Middle frontal gyrus (tissue), 1 donor: ENCODE measurements at regions not wholly inside any gene's neighbourhood (a gene's known extent, or its start where the extent isn't known, plus 50 kb on each side); places are given as distances from the start of the nearest gene placed in this dataset.

Experiments
- DNase-seq: peaks from one replicate; pipeline ENCODE4 v3.0.0-alpha.2; 2015; ENCODE audit warnings: low spot score; ENCODE audit errors: extremely low spot score

DNA sequence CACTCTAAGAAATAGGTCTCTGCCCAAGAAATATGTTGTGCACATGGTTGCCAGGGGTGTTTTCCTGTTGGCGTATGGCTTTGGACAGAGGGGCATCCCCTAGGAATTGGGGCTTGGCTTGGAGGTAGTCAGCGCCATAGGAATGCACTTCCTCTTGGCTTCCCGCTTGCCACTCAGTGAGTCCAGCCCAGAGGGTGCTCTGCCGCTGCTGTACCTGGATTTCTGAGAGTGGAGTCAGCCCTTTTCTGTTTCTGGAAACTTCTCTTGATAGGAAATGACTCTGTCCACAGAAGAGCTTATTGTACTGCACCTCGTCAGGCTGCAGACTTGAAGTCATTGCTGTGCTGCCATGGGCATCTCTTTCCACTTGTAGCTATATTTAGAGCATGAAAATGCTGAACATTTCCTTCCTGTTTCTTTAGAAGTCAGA, 116.7 kb upstream of the MGAT5 start:
- DNase-seq, result no peak

DNA sequence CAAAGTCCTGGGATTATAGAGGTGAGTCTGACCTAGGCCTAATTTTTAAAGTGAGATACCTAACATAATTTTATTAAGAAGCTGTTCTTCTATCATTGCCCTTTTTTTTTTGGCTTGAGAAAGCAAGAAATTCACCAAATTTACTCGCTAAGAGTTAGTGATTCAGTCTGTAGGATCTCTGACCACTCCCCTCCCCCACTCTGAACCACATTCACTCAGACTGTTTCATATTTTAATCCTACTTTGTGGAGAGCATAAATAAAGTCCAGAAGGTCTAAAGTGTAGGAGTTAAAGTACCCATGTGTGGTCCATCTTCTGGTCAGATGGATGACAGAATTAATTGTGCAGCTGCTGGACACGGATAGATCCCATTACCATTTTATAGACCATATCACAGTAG, 115.8 kb upstream of the MGAT5 start:
- no peak for DNase-seq

DNA sequence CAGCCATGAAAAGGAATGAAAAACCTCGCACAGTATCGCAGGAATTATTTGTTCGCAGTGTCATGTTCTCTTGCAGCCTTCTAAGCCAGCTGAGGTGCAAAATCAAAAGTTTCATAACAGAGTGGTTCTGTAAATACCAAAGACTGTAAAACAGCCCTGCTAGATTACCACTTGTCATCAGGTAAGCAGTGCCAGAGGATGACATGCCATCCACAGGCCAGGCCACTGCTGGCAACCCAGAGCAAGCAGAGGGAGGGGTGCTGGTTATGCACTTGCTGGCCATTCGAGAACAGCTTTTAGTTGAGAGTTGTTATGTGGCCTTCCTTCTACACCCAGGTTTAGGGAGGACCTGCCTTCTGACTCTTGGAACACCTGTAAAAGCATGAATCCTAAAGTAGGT, 114.3 kb upstream of the MGAT5 start:
- no peak for DNase-seq

DNA sequence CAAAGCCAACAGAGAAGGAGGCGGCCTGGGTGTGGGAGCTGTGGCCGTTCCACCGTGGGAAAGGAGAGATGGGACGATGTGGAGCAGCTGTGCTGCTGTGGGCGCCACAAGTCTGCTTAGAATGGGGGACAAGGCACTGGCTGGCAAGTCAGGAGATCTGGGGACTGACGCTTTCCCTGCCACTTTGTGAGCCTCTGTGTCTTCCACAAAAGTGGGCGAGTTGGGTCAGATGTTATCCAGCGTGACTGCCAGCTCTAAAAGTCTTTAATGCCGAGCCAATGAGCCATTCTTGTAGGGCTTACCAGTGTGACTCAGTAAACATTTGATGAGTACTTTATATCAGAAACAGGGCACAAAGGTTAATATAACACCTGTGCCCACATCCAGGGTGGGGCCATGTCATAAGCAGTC, 113.6 kb upstream of the MGAT5 start:
- DNase-seq, result no peak

DNA sequence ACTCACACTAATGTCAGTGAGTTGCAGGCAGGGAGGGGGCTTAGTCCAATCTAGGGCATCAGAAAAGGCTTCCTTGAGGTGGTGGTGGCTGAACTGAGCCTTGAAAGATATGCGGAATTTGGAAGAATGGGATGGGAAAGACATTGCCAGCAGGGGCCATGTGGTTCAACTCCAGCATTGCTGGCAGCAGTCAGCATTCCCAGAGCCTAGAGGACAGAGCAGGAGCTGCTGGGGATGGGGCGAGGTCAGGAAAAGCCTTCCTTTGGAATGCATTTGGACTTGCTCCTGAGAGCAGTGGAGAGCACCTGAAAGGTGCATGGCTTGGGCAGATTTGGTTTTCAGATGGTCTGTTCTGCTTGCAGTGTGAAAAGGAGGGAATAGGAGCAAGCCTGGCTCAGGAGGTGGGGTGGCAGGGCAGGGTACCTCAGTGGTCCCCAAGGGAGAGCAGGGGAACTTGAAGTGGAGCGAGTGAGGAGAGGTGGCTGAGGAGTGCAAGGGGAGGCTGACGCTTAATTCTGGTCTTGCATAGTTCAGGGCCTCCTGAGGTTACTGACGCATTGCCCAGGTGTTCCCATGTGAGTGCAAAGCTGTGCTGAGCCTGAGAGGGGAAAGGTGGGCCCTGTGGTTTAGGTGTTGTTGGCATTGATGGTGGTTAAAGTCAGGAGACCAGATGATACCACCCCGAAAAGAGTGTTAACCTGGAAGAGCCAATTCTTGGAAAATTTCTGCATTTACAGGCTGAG, 112.1 kb upstream of the MGAT5 start:
- DNase-seq, result no peak

DNA sequence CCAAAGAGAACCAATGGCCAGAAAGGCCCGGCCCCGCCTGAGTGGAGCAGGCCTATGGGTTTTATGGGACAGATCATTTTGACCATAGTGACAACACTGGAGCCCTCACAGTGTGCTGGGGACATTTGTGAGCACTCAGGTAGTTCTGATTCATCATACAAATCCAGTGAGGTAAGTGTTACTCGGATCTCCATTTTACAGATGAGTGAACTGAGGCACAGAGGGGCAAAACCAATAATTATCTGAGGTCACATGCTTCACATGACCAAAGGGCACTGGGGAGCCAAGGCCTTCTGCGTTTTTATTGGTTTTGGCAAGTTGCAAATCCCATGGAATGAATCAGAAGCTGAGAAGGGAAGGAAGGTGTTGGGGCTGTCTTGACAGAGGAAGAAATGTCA, 111.5 kb upstream of the MGAT5 start:
- DNase-seq, result no peak

DNA sequence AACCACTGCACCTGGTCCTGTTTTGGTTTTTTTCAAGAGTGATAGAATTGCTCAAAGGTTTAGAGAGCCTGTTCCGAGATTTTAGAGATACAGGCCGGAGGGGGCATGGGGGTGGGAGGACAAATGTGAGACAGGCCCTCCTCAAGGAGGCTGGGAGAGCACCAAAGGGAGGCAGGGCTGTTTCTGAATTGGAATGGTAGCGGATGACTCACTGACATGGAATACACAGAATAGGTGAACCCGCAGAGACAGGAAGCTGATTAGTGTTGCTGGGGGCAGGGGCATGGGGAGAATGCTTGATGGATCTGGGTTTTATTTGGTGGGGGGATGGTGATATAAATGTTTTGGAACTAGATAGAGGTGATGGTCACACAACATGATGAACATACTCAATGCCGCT, 111.0 kb upstream of the MGAT5 start:
- DNase-seq, result no peak

DNA sequence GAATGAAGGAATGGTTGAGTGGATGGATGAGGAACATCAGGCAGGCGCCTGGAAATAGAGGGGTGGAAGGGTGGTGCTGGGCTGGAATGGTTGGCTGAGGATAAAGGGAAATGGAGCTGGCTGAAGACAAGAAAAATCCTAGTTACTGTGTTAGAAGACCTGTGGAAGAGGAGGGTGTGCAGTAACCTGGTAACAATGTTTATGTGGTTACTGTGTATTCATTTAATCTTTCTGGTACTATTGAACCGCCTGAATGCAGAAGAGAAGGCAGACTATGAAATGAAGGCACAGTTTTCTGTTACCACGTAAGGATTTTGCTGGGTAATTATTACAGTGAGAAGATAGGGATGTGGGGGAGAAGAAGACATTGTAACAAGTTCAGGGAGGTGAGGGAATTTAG, 110.3 kb upstream of the MGAT5 start:
- DNase-seq, result no peak

DNA sequence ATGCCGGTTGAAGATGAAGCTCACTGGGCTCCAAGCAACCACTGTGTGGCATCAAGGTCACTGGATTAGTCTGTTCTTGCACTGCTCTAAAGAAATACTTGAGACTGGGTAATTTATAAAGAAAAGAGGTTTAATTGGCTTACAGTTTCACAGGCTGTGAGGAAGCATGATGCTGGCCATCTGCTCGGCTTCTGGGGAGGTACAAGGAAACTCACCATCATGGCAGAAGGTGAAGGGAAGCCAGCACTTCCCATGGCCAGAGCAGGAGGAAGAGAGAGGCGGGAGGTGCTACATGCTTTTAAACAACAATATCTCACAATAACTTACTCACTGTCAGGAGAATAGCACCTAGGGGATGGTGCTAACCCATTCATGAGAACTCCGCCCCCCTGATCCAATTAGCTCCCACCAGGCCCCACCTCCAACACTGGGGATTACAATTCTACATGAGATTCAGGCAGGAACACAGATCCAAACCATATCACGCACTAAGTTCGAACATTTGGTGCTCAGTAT, 109.7 kb upstream of the MGAT5 start:
- DNase-seq, result no peak

DNA sequence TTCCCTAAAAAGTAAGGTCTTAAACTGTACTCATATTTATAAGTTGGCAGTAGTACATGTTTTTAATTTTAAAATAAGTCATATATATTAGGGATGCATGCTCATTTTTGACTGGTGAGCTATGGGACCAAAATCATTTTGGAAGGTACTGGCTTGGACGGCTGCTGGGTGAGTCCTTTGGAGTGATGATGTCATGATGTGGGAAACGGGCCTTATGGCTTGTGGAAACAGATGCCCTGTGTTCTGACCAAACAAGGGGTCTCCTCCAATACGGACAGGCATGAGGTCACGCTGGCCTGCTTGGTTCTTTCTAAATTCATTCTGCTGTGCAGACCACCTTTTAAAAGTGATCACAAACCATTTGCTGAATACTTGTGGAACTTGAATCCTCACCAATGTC, 109.2 kb upstream of the MGAT5 start:
- no peak for DNase-seq

DNA sequence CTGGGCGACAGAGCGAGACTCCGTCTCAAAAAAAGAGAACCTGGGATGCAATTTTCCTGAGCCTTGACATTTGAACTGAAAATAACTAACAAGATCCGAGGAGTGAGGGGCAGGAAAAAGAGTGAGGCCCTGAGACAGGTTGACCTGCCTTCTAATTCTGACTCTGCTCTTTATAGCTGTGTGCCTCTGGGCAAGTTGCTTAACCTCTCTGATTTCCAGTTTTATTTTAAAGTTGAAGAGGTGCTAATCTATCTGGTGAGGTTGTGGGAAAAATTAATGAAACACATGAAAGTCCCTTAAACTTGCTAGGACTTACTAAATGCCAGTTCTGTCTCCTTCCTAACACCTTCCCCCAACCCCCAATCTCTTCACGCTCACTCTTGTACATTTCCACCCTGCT, 108.4 kb upstream of the MGAT5 start:
- DNase-seq, result no peak

DNA sequence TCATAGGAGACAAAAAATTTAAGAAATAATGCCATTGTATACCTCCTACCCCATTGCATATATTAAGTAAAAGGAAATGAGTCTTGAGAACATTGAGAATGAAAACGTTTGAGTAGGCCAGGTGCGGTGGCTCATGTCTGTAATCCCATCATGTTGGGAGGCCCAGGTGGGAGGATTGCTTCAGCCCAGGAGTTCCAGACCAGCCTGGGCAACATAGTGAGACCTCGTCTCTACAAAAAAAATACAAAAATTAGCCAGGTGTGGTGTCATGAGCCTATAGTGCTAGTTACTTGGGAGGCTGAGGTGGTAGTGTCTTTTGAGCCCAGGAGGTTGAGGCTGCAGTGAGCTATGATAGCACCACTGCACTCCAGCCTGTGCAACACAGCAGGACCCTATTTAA, 107.7 kb upstream of the MGAT5 start:
- DNase-seq, result no peak

DNA sequence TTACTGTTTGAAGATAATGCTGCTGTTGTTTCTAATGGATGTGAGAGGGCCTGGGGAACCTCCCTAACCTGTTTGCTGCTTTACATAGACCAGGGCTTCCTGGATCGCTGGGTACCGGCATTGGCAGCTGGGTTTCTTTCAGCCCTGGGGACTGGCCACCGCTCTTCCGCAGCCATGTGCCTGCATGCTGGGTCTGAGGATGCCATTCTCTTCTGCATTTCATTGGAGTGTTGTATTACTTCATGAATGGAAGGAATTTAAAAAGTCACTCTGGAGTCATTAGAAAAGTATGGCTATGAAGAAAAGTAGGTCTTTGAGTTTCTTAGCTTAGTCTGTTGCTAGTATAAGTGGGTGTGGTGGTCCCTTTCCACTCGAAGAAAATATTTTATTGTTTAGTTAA, 107.3 kb upstream of the MGAT5 start:
- no peak for DNase-seq

DNA sequence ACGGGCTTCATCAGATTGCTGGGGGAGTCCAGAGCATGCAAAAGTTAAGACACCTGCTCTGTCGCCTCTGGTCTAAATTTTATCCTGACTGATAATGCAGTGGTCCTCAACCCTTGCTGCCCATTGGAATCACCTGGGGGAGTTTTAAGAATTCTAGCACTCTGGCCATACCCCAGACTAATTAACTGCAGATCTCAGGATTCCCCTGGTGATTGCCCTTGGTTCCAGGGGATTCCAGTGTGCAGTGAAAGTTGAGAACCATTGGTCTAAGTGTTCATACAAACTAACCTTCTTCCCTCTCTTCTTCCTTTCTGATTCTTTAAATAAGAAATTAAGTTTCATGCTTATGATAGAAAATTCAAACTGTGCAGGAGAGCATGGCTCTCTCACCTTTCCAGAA, 105.7 kb upstream of the MGAT5 start:
- no peak for DNase-seq

DNA sequence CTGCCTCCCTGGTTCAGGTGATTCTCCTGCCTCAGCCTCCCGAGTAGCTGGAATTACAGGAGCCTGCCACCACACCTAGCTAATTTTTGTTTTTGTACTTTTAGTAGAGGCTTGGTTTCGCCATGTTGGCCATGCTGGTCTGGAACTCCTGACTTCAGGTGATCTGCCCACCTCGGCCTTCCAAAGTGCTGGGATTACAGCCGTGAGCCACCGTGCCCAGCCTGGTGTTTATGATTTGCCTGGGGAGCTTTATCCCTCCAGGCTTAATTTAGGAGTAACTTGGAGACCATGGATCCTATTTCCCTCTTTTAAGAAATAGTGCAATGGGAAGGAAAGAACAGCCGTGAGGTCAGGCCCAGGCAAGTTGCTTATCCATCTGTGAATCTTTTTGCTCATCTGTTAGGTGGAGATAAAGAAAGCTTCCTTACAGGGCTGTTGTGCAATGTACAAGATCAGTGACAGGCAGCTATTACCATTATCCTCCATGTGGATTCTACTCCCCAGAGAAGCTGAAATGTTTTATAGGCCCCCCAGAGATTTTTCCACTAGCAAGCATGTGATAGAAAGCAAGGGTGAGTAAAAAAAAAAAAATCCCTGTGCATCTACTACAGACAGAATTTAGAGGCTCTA, 104.9 kb upstream of the MGAT5 start:
- DNase-seq, result no peak

DNA sequence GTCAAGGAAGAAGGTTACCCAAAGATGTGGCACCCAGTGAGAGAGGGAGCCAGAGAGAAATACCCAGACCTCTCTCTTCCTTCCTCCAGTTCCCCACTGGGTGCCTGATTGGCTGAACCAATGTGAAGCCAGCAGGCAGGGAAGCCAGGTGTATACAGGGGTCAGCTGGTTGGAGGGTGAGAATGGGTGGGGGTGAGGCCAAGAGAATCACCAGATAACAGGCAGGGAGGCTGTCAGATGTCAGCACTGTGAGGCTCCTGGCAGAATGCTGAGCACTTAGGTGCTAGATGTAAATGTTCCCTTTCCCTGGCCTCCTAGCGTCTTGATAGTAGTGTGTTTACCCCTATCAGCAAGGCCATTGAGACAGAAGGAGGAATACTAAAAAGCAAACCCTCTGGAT, 104.0 kb upstream of the MGAT5 start:
- no peak for DNase-seq

DNA sequence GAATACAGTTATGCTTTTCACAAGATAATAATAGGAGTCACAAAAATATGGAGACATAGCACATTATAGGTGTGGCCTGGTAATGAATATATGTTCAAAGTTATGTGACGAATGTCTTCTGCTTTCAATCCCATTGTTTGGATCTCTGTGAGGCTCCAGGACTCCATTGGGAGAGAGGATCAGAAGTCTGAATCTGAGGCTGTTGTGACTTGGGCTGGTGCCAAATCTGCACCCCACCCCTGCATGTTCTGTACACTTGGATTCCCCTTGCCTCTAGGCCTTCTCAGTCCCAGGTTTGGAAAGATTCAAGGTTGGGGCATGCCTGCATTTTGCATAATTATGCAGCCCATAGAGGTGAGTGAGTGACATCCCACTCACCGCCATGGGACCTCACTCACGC, 103.1 kb upstream of the MGAT5 start:
- DNase-seq, result no peak

DNA sequence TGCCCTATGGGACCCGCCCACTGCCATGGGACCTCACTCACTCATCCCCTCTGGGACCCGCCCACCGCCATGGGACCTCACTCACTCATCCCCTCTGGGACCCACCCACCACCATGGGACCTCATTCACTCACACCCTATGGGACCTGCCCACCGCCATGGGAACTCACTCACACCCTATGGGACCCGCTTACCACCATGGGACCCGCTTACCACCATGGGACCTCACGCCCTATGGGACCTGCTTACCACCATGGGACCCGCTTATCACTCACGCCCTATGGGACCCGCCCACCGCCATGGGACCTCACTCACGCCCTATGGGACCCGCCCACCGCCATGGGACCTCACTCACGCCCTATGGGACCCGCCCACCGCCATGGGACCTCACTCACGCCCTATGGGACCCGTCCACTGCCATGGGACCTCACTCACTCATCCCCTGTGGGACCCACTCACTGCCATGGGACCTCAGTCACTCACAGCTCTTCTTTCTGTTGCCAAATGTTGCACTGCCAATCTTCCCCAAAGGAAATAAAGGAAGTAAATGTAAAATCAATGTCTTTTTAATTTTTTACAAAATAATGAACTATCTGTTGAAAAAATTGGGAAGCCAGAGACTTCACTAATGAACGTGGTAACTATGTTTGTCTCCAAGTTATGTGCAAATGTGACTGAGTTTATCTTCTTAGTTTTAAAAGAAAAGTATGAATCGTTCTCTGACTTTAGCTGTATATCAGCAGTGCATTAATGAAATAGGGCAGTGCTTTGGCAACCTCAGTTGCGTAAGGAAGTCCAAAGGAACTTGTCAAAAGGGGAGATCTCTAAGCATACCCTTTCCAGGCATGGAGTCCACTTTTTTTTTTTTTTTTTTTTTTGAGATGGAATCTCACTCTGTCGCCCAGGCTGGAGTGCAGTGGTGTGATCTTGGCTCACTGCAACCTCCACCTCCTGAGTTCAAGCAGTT, 101.5 kb upstream of the MGAT5 start:
- DNase-seq, result no peak

DNA sequence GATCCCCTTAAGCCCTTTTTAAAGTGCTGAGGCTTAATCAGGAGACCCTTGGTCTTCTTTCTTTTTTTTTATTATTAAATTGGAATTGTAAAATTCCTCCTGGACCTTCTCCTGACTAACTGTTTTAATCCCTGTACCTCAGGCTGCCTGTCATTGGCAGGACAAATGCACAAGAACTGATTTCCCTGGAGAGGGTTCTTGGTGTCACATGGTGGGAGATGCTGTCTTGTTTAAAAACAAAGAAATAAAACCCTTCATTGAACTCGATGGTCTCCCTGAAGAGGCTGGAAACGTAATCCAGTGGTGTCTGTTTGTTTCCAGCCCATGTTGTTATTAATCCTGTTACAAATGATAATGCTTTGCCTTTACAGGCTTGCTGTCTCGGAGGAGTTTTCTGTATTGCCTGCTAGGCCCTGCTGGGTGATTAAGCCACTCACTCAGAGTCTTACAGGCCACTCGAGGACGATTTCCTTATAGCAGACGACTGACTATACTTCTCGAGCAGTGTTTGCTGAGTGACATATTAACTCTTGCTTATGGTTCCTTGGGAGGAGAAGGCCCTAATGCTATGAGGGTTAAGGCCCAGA, 100.5 kb upstream of the MGAT5 start:
- no peak for DNase-seq

DNA sequence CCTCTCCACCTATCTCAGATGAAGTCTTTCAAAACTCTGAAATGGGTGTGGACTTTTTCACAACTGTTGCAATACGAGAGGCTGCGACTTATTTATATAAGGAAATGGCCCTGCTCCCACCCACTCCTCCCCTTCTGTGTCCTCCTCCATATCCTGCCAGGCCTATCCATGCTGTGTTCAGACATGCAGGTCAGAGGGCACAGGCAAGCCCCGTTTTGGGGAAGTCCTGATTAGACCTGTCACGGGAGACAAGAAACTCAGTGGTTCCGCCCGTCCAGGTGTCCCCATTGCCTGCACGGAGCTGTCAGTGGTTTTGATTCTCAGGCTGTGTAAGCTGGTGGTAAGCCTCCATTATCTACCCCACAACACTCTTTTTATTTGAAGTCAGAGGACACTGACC, 99.6 kb upstream of the MGAT5 start:
- no peak for DNase-seq

DNA sequence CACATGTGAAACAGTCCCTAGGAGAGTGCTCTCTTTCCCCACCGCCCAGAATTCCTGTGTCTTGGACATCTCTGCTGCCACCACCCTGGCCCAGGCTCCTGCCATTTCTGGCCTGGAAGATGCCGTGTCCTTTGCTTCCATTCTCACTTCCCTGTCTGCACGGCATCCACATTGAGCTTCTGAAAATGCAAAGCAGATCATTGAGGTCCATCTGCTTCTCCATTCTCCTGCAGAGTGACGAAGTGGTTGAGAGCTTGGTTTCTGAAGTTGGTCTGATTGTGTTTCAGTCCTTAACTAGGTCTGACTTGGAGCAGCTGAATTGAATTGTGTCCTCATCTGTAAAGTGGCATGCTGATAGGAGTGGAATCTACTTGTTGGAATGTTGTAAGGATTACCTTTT, 98.7 kb upstream of the MGAT5 start:
- no peak for DNase-seq

DNA sequence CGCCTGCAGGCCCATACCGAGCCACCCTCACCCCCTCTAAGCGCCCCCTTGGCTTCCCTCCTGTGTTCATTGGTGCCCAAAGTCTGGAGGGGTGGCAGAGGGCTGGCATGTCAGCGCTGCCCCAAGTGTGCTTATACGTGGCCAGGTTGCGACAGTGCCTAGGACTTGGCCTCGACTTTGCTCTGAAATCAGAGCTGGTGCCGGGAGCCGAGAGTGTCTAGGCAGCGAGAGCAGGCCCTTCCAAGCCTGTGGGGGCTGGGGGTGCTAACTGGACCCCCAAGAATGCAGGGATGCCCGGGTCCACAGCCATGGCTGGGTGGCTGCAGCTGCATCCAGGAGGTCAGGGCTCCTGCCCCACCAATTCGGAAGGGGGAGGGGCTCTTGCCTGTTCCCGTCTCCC, 95.6 kb upstream of the MGAT5 start:
- DNase-seq, result no peak
